ENCODE measurements at regions not wholly inside any gene's neighbourhood (a gene's known extent, or its start where the extent isn't known, plus 50 kb on each side); places are given as distances from the start of the nearest gene placed in this dataset.

GRCh38 chr17:79164408-79164807 lies 89.8 kb downstream of the ENGASE start:
- DNase-seq, result no peak

GRCh38 chr17:79163071-79163470 lies 88.4 kb downstream of the ENGASE start:
- DNase-seq, result no peak

GRCh38 chr17:79162012-79162963 lies 87.7 kb downstream of the ENGASE start:
- DNase-seq, result no peak

- no peak for DNase-seq
Observed at GRCh38 chr17:79160980-79161636, 86.5 kb downstream of the ENGASE start.

- no peak for DNase-seq
Observed at GRCh38 chr17:79159926-79160325, 85.3 kb downstream of the ENGASE start.

- DNase-seq, result no peak
Observed at GRCh38 chr17:79159471-79159870, 84.8 kb downstream of the ENGASE start.

- DNase-seq, result no peak
Observed at GRCh38 chr17:79156463-79157095, 82.0 kb downstream of the ENGASE start.

GRCh38 chr17:79155701-79156100 lies 81.1 kb downstream of the ENGASE start:
- no peak for DNase-seq

GRCh38 chr17:79154951-79155585 lies 80.4 kb downstream of the ENGASE start:
- no peak for DNase-seq

GRCh38 chr17:79154446-79154845 lies 79.8 kb downstream of the ENGASE start:
- no peak for DNase-seq

GRCh38 chr17:79153367-79154130 lies 78.9 kb downstream of the ENGASE start:
- no peak for DNase-seq

- no peak for DNase-seq
Observed at GRCh38 chr17:79152636-79153035, 78.0 kb downstream of the ENGASE start.

- no peak for DNase-seq
Observed at GRCh38 chr17:79152110-79152509, 77.5 kb downstream of the ENGASE start.

GRCh38 chr17:79150799-79151198 lies 76.2 kb downstream of the ENGASE start:
- DNase-seq, result no peak

GRCh38 chr17:79150035-79150733 lies 75.6 kb downstream of the ENGASE start:
- no peak for DNase-seq

- no peak for DNase-seq
Observed at GRCh38 chr17:79148584-79148983, 74.0 kb downstream of the ENGASE start.

- no peak for DNase-seq
Observed at GRCh38 chr17:79147746-79148506, 73.3 kb downstream of the ENGASE start.

- DNase-seq, result no peak
Observed at GRCh38 chr17:79146562-79146961, 71.9 kb downstream of the ENGASE start.

GRCh38 chr17:79145548-79145947 lies 70.9 kb downstream of the ENGASE start:
- no peak for DNase-seq

GRCh38 chr17:79144133-79144532 lies 69.5 kb downstream of the ENGASE start:
- no peak for DNase-seq

- DNase-seq, result no peak
Observed at GRCh38 chr17:79142375-79142774, 67.8 kb downstream of the ENGASE start.
